ENCODE measurements at regions not wholly inside any gene's neighbourhood (a gene's known extent, or its start where the extent isn't known, plus 50 kb on each side); places are given as distances from the start of the nearest gene placed in this dataset.

DNA sequence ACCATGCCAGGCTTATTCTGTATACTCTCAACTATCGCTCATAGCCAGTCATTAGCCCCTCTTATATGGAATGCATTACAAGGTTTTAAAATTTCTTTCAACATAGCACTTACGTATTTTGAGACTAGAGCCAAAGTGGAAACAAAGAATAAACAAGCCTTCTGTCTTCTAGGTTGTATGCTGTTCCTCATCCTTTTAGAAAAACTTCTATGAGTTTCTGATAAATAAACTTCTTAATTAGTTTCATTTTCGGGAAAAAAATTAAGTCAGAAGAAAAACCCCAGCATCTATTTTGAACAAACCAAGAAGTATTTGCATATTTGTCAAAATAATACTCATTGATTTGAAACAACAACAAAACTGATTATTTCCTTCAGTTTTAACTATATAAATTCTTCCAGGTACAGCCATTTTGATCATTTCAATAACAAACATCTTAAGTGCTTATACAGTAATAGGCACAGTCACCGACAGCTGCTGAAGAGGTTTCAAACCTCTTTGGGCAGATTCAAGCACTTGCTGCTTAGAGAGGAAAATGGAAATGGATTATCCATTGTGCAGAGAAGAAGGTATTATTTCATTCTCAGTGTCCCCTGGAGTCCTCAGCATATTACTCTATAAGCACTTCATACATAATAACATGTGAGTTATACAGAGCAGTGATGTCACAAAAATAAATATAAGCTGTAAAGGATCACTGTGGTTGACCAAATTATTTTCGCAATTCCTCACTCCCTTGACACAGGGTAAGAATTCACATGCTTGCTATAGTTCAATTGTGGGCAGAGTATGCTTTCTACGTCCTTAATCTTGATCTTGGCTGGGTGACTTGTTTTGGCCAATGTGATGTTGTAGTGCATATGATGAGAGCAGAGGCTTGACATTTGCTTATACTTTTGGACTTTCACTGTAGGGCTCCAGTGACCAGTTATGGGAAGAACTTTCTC is 833.8 kb downstream of the TRIB2 start:
- no peak for DNase-seq (ENCODE audit: low read depth in 1 of 2, low spot score in 2 of 2)
- Histone ChIP-seq H2BK120ac (replicated peaks; ENCODE audit: low read depth, low read length) (no peak overlapping the region), H3K4me2 (ENCODE audit: insufficient read depth in 1 of 2, low read depth in 2 of 2, low read length in 2 of 2) (no peak overlapping the region), H3K79me2 (ENCODE audit: control insufficient read depth in 1 of 2, insufficient read depth in 2 of 2, low read length in 2 of 2) (no peaks in the 10 kb centered on the region), H2AK5ac (ENCODE audit: low read depth, low read length) (no peak overlapping the region), H3K56ac (replicated peaks; ENCODE audit: insufficient read length, low read depth, low read length) (no peak overlapping the region), H2AFZ (ENCODE audit: low read length) (no peak overlapping the region), H2BK5ac (ENCODE audit: low read depth, low read length) (no peak overlapping the region), H3K23me2 (ENCODE audit: low read depth, low read length) (no peaks in the 10 kb centered on the region), H4K91ac (replicated peaks; ENCODE audit: insufficient read length, low read length) (no peak overlapping the region), H3K18ac (ENCODE audit: extremely low read depth, low read length) (no peak overlapping the region), H4K8ac (ENCODE audit: extremely low read depth, insufficient read depth, low read length) (no peak overlapping the region), H2BK15ac (ENCODE audit: low read length) (no peak overlapping the region), H3K79me1 (ENCODE audit: low read depth, low read length) (no peaks in the 10 kb centered on the region), H3K4ac (replicated peaks; ENCODE audit: insufficient read length, low read depth, low read length) (no peak overlapping the region), H3K4me3 (ENCODE audit: extremely low read depth in 1 of 4, insufficient read depth in 2 of 4, low read depth in 3 of 4, low read length in 4 of 4) (no peak overlapping the region), H3K4me1 (replicated peaks in 1 of 4; ENCODE audit: control insufficient read depth in 3 of 4, insufficient read depth in 4 of 4, low read length in 3 of 4) (no peaks in the 10 kb centered on the region), H3K36me3 (ENCODE audit: control insufficient read depth in 2 of 4, insufficient read depth in 4 of 4, low read length in 3 of 4) (no peaks in the 10 kb centered on the region), H4K5ac (ENCODE audit: insufficient read length, low read depth, low read length) (no peak overlapping the region), H3K23ac (ENCODE audit: insufficient read length) (no peak overlapping the region), H3K14ac (ENCODE audit: insufficient read length) (no peak overlapping the region), H3K27ac (ENCODE audit: low read depth, low read length) (no peak overlapping the region), H2BK20ac (ENCODE audit: low read length) (no peak overlapping the region), H3K27me3 (replicated peaks in 1 of 4; ENCODE audit: control insufficient read depth in 3 of 4, extremely low read depth in 1 of 4, insufficient read depth in 3 of 4, low read length in 3 of 4) (no peaks in the 10 kb centered on the region), H3K9me3 (ENCODE audit: insufficient read depth in 2 of 2, low read depth in 1 of 2, low read length in 1 of 2) (peaks cover 0 to 4% of the 10 kb centered on the region in 2 experiments; a peak in 1 of 4 replicates), H3K9ac (replicated peaks in 1 of 4; ENCODE audit: extremely low read depth in 1 of 4, low read depth in 3 of 4, low read length in 3 of 4) (no peak overlapping the region), H2BK12ac (ENCODE audit: low read depth, low read length) (no peak overlapping the region), H4K20me1 (replicated peaks in 1 of 2; ENCODE audit: control insufficient read depth in 1 of 2, insufficient read depth in 2 of 2, low read length in 2 of 2) (no peaks in the 10 kb centered on the region)
- 87% methylated on average over 6 of the region's 6 CpGs; no CpG with 5 or more reads in 1 of the 2 experiments for WGBS, 2 experiments (ENCODE audit: extremely low coverage in 1 of 2, insufficient coverage in 1 of 2, insufficient read length in 1 of 2, insufficient replicate concordance in 2 of 2, low coverage in 1 of 2, low lambda C conversion rate in 2 of 2, missing lambda C conversion rate in 1 of 2)
- TF ChIP-seq FOSL1 (IDR thresholded peaks at IDR 0.05; ENCODE audit: insufficient read depth, low read depth, low read length) (no peak), RXRA (IDR thresholded peaks at IDR 0.05; ENCODE audit: insufficient read depth, low read depth, low read length) (no peak)
- ChIA-PET POLR2A (ENCODE audit: partially characterized antibody) (no interaction called here), CTCF (ENCODE audit: partially characterized antibody) (interaction anchor here (0.6 kb wide), 1 partner anchor 170 kb away, joined by 3 read pairs; no protein-coding TSS in a partner anchor)
- FAIRE-seq, result no peak

All from H1 (cell line).